Stimulated activated naive CD8-positive, alpha-beta T cell treated with anti-CD3 and anti-CD28 coated beads, Interleukin-15, Interleukin-2, amounts not matched to agents 100 ng/mL and 50 ng/mL, for 24 hours (primary cell): ENCODE measurements at regions not wholly inside any gene's neighbourhood (a gene's known extent, or its start where the extent isn't known, plus 50 kb on each side); places are given as distances from the start of the nearest gene placed in this dataset.
"Not testable (repeated sequence)": the region's sequence is repeated elsewhere in the genome, so short reads cannot be mapped to it uniquely, and the experiment has no call there.

Experiments used
- H3K27ac Mint-ChIP-seq: one replicate; pipeline ENCODE4 v1.8.0; 2021; ENCODE audit warnings: mild to moderate bottlenecking, mixed read lengths
- H3K27me3 Mint-ChIP-seq: one replicate; pipeline ENCODE4 v1.8.0; 2021; ENCODE audit warnings: mixed read lengths
- H3K36me3 Mint-ChIP-seq: one replicate; pipeline ENCODE4 v1.8.0; 2021; ENCODE audit warnings: low read depth, mixed read lengths
- H3K4me1 Mint-ChIP-seq: one replicate; pipeline ENCODE4 v1.8.0; 2021; ENCODE audit warnings: low read depth, mixed read lengths
- H3K4me3 Mint-ChIP-seq: one replicate; pipeline ENCODE4 v1.8.0; 2021; ENCODE audit warnings: mild to moderate bottlenecking, mixed read lengths
- H3K9me3 Mint-ChIP-seq: one replicate; pipeline ENCODE4 v1.8.0; 2021; ENCODE audit warnings: mixed read lengths

- Mint-ChIP-seq H3K27ac (no peak overlapping the region), H3K4me3 (no peak overlapping the region), H3K4me1 (no peaks in the 10 kb centered on the region), H3K36me3 (no peaks in the 10 kb centered on the region), H3K9me3 (peaks cover 4% of the 10 kb centered on the region), H3K27me3 (peaks cover 17% of the 10 kb centered on the region)
Observed at GRCh38 chr6:6483733-6484132, 104.8 kb upstream of the LY86 start.

- no peaks in the 10 kb centered on the region for H3K4me1 Mint-ChIP-seq
- H3K27me3 Mint-ChIP-seq, result peaks cover 11% of the 10 kb centered on the region
- no peaks in the 10 kb centered on the region for H3K36me3 Mint-ChIP-seq
- H3K9me3 Mint-ChIP-seq, result peaks cover 4% of the 10 kb centered on the region
- H3K4me3 Mint-ChIP-seq, result no peak overlapping the region
- no peak overlapping the region for H3K27ac Mint-ChIP-seq
Observed at GRCh38 chr6:6484681-6485080, 103.8 kb upstream of the LY86 start.

- Mint-ChIP-seq H3K4me1 (no peaks in the 10 kb centered on the region), H3K27ac (no peak overlapping the region), H3K9me3 (peaks cover 4% of the 10 kb centered on the region)
Observed at GRCh38 chr6:6486595-6486994, 101.9 kb upstream of the LY86 start.

GRCh38 chr6:6491761-6492160 lies 96.8 kb upstream of the LY86 start:
- peaks cover 7% of the 10 kb centered on the region for H3K4me1 Mint-ChIP-seq
- H3K27me3 Mint-ChIP-seq, result no peaks in the 10 kb centered on the region
- no peak overlapping the region for H3K4me3 Mint-ChIP-seq
- no peak overlapping the region for H3K27ac Mint-ChIP-seq
- no peaks in the 10 kb centered on the region for H3K36me3 Mint-ChIP-seq
- H3K9me3 Mint-ChIP-seq, result no peaks in the 10 kb centered on the region

More at GRCh38 chr6:6486595-6486994, 101.9 kb upstream of the LY86 start:
- Mint-ChIP-seq H3K36me3 (no peaks in the 10 kb centered on the region), H3K27me3 (peaks cover 5% of the 10 kb centered on the region), H3K4me3 (no peak overlapping the region)

GRCh38 chr6:6492675-6493074 lies 95.8 kb upstream of the LY86 start:
- H3K27ac Mint-ChIP-seq, result no peak overlapping the region
- H3K9me3 Mint-ChIP-seq, result no peaks in the 10 kb centered on the region
- H3K36me3 Mint-ChIP-seq, result no peaks in the 10 kb centered on the region
- peaks cover 7% of the 10 kb centered on the region for H3K4me1 Mint-ChIP-seq
- H3K27me3 Mint-ChIP-seq, result no peaks in the 10 kb centered on the region
- H3K4me3 Mint-ChIP-seq, result no peak overlapping the region

GRCh38 chr6:6494139-6494538 lies 94.4 kb upstream of the LY86 start:
- H3K27ac Mint-ChIP-seq, H3K4me1 Mint-ChIP-seq, H3K36me3 Mint-ChIP-seq, H3K27me3 Mint-ChIP-seq, H3K9me3 Mint-ChIP-seq, H3K4me3 Mint-ChIP-seq: not testable (repeated sequence)

GRCh38 chr6:6494677-6495076 lies 93.8 kb upstream of the LY86 start:
- H3K27ac Mint-ChIP-seq, result no peak overlapping the region
- peaks cover 7% of the 10 kb centered on the region for H3K4me1 Mint-ChIP-seq
- no peaks in the 10 kb centered on the region for H3K36me3 Mint-ChIP-seq
- H3K9me3 Mint-ChIP-seq, result no peaks in the 10 kb centered on the region
- peaks cover 4% of the 10 kb centered on the region for H3K27me3 Mint-ChIP-seq
- H3K4me3 Mint-ChIP-seq, result no peak overlapping the region

- H3K4me3 Mint-ChIP-seq, result no peak overlapping the region
- H3K4me1 Mint-ChIP-seq, result peaks cover 7% of the 10 kb centered on the region
- H3K9me3 Mint-ChIP-seq, result no peaks in the 10 kb centered on the region
- H3K27ac Mint-ChIP-seq, result no peak overlapping the region
- peaks cover 11% of the 10 kb centered on the region for H3K27me3 Mint-ChIP-seq
- H3K36me3 Mint-ChIP-seq, result no peaks in the 10 kb centered on the region
Observed at GRCh38 chr6:6495851-6496250, 92.7 kb upstream of the LY86 start.

GRCh38 chr6:6497541-6497940 lies 91.0 kb upstream of the LY86 start:
- Mint-ChIP-seq H3K4me3 (no peak overlapping the region), H3K27ac (no peak overlapping the region), H3K9me3 (no peaks in the 10 kb centered on the region), H3K4me1 (peaks cover 7% of the 10 kb centered on the region), H3K27me3 (peaks cover 18% of the 10 kb centered on the region), H3K36me3 (no peaks in the 10 kb centered on the region)

GRCh38 chr6:6497976-6498375 lies 90.5 kb upstream of the LY86 start:
- H3K4me1 Mint-ChIP-seq, result peaks cover 7% of the 10 kb centered on the region
- H3K9me3 Mint-ChIP-seq, result no peaks in the 10 kb centered on the region
- H3K27me3 Mint-ChIP-seq, result peaks cover 20% of the 10 kb centered on the region
- no peak overlapping the region for H3K27ac Mint-ChIP-seq
- no peaks in the 10 kb centered on the region for H3K36me3 Mint-ChIP-seq
- H3K4me3 Mint-ChIP-seq, result no peak overlapping the region

GRCh38 chr6:6503191-6503590 lies 85.3 kb upstream of the LY86 start:
- H3K4me3 Mint-ChIP-seq, result no peak overlapping the region
- H3K4me1 Mint-ChIP-seq, result no peaks in the 10 kb centered on the region
- peaks cover 51% of the 10 kb centered on the region for H3K27me3 Mint-ChIP-seq
- H3K9me3 Mint-ChIP-seq, result no peaks in the 10 kb centered on the region
- H3K27ac Mint-ChIP-seq, result no peak overlapping the region
- no peaks in the 10 kb centered on the region for H3K36me3 Mint-ChIP-seq

- no peak overlapping the region for H3K4me3 Mint-ChIP-seq
- no peaks in the 10 kb centered on the region for H3K4me1 Mint-ChIP-seq
- no peaks in the 10 kb centered on the region for H3K36me3 Mint-ChIP-seq
- no peaks in the 10 kb centered on the region for H3K9me3 Mint-ChIP-seq
- H3K27ac Mint-ChIP-seq, result no peak overlapping the region
- peaks cover 56% of the 10 kb centered on the region for H3K27me3 Mint-ChIP-seq
Observed at GRCh38 chr6:6505111-6505510, 83.4 kb upstream of the LY86 start.

GRCh38 chr6:6508643-6509042 lies 79.9 kb upstream of the LY86 start:
- H3K9me3 Mint-ChIP-seq, result no peaks in the 10 kb centered on the region
- H3K4me3 Mint-ChIP-seq, result no peak overlapping the region
- no peaks in the 10 kb centered on the region for H3K36me3 Mint-ChIP-seq
- H3K27ac Mint-ChIP-seq, result no peak overlapping the region
- H3K4me1 Mint-ChIP-seq, result no peaks in the 10 kb centered on the region
- peaks cover 68% of the 10 kb centered on the region for H3K27me3 Mint-ChIP-seq

- Mint-ChIP-seq H3K4me3 (no peak overlapping the region), H3K4me1 (no peaks in the 10 kb centered on the region), H3K27ac (no peak overlapping the region), H3K9me3 (no peaks in the 10 kb centered on the region), H3K27me3 (peaks cover 68% of the 10 kb centered on the region), H3K36me3 (no peaks in the 10 kb centered on the region)
Observed at GRCh38 chr6:6509284-6509683, 79.2 kb upstream of the LY86 start.

- Mint-ChIP-seq H3K27ac (no peak overlapping the region), H3K36me3 (no peaks in the 10 kb centered on the region), H3K9me3 (no peaks in the 10 kb centered on the region), H3K4me1 (peaks cover 26% of the 10 kb centered on the region), H3K27me3 (peaks cover 79% of the 10 kb centered on the region), H3K4me3 (no peak overlapping the region)
Observed at GRCh38 chr6:6512711-6513110, 75.8 kb upstream of the LY86 start.

GRCh38 chr6:6515691-6516607 lies 72.6 kb upstream of the LY86 start:
- Mint-ChIP-seq H3K27me3 (peaks cover 88% of the 10 kb centered on the region), H3K4me3 (peak overlapping the region; percentile 66), H3K27ac (peak overlapping the region; percentile 46), H3K9me3 (no peaks in the 10 kb centered on the region), H3K4me1 (peaks cover 44% of the 10 kb centered on the region), H3K36me3 (no peaks in the 10 kb centered on the region)
